HG03457 (cell line): ENCODE measurements at regions not wholly inside any gene's neighbourhood (a gene's known extent, or its start where the extent isn't known, plus 50 kb on each side); places are given as distances from the start of the nearest gene placed in this dataset.
A peak's percentile ranks its signal among the peaks of the same experiment; 100 is the strongest.

Experiments
- ATAC-seq: cut with Tn5 transposase; IDR thresholded peaks from one replicate; pipeline ENCODE4 v1.9.1; 2021; ENCODE audit warnings: moderate number of reproducible peaks; ENCODE audit not compliant: unreplicated experiment

DNA sequence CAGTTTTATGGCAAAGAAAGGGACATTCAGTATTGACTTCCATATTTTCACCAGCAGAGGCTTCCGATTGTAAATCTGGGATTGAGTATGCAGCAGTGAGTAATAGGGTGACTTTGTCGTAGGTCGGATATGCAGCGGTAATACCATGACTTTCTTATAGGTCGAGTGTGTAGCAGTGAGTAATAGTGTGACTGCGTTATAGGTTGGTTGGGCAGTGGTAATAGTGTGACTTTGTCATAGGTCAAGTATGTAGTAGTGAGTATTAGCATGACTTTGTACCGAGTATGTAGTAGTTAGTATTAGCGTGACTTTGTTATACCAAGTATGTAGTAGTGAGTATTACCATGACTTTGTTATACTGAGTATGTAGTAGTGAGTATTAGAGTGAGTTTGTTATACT is 268.2 kb upstream of the ADARB2 start:
- no peak for ATAC-seq

DNA sequence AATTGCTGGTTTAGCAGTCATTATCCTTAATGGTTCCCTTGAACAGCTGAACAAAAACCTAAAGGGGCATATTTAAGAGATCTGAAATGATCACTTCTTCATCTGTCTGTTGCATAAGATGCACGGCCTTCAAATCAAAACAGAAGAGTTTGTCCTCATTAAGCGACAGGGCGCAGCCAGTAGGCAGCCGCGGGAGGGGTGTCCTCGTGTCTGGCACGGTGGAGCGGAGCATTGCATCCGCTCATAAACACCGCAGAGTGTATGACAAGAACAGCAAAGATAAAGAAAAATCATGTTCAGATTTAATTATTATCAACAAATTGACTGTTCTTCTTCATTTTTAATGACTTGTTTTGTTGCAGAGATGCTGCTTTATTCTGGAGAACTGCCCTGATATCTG is 255.6 kb upstream of the ADARB2 start:
- no peak for ATAC-seq

DNA sequence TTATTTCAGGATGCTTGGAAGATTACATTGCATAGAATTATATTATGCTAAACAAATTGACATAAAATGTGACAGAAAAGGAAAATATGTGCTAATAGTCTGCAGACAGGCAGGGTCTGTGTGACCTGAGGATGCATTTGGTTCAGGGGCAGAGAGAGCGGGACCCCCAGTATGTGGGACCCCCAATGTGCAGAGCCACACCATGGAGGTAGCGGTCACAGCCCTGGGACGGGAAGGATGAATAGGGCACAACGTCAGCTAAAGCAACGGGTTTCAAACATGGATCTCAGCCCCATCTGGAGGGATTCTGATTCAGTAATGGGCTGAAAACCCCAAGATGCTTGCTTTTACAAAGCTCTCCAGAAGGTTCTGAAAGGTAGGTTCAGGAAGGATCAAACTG is 251.8 kb upstream of the ADARB2 start:
- ATAC-seq, result no peak

DNA sequence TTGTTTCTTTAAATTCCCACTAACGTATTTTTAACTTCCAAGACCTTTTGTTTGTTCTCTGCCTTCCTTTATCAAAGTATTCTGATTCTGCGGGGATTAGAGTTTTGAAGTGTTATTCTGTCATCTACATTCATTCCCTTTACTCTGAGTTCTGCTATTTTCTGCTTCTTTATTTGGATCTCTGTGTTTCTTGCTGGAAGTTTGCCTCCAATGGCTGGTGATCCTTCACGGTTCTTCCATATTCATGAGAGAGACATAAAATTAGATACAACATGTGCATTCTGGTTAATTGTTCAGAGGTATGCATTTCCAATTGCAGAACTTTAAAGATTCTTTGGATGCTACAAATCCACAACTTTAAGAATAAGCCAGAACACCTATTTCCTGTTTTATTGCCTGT is 244.7 kb upstream of the ADARB2 start:
- no peak for ATAC-seq

DNA sequence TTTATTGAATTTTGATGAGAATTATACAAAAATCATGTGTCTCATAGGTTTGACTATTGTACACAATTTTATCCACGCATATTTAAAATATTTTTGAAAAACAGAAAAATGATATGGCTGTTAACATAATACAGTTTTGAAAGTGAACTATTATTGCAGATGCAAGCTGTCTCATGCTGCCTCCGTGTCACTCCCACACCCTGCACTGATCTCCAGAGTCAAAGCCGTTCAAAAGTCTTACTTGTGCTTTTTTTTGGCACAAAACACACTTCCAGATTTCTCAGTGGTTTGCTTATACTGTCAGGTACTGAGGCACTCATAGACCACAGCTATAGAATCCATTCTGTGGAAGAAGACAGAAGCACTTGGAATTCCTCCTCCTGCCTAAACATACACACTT is 243.1 kb upstream of the ADARB2 start:
- ATAC-seq, result no peak

DNA sequence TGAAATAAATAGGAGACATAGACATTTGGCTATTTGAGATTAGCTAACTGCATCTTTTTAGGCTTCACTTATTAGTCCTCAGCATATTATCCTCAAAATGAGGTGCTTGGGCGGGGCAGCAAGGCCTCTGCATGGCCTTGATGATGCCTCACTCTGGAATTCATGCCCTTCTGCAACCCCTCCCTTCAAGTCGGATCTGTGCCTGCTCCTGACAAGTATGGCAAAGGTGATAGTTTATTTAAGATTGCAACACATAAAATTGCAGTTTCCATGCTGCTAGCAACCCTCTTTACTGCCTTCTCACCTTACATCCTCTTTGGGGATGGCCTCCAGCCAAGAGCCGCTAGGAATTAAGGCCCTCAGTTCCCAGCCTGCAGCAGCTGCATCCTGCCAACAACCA is 241.3 kb upstream of the ADARB2 start:
- ATAC-seq, result no peak

DNA sequence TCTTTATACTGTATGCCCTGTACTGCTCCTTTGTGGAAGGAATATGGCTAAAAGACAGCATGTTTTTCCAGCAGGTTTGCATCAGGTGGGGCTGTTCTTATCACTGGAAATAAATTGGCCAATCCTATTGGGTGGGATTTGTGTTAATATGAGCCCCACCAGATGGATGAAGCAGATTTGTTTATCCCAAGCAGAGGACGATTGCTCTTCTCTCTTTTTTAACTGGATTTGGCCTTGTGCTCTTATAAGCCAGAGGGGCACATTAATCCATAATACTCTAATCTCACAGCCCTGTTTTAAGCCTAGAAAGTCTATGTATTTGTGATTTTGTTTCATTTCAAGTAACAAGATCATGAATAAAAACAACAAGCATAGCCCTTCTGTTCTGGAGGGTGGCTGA is 240.1 kb upstream of the ADARB2 start:
- no peak for ATAC-seq

DNA sequence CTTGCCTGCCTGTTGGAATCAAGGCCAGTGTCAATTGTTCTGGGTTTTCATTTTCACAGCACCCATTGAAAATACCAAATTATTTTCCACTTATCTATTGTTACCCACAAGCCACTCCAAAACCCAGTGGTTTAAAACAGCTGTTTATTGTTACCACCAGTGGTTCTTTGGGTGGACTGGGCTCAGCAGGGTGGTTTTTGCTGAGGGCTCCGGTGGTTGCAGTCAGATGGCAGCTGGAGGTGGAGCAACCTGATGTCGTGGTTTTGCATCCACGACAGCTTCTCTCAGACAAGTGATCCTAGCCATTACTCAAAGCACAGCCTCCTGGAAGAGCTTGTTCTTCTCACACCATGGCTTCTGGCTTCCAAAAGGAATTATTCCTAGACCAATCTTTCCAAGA is 235.1 kb upstream of the ADARB2 start:
- ATAC-seq, result no peak

DNA sequence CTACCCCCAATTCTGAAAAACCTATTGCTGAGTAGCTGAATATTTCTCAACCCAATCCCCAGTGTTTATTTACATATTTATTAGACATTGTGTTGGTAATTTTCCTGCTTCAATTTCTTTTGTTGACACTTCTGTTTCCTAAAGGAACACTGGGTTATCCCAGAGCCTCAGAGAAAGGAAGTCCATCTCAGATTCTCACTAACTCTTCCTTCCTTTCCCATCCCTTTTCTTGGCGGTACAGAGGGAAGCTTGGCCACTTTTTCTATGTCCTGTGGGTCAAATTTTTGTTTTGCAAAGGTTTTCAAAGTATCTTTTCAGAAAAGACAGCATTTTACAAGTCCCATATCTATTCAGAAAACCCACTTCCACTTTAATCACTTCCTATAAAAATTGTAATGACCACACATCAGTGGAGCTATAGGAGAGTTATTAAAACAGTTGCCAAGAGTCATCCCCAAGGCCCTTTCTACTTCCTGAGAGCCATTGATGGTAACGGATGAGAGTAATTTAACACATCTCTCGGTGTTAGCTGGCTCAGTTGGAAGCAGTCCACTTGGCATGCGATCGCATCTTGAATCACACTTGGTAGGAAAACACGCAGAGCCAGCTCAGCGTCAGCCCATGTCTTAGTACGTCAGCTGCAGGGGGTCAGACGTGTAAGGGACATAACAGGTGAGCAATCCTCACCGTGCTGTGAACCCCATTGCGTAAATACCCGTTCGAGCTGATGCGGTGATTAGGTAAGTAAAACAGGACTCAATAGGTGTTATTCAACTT is 231.1 kb upstream of the ADARB2 start:
- ATAC-seq, result no peak

DNA sequence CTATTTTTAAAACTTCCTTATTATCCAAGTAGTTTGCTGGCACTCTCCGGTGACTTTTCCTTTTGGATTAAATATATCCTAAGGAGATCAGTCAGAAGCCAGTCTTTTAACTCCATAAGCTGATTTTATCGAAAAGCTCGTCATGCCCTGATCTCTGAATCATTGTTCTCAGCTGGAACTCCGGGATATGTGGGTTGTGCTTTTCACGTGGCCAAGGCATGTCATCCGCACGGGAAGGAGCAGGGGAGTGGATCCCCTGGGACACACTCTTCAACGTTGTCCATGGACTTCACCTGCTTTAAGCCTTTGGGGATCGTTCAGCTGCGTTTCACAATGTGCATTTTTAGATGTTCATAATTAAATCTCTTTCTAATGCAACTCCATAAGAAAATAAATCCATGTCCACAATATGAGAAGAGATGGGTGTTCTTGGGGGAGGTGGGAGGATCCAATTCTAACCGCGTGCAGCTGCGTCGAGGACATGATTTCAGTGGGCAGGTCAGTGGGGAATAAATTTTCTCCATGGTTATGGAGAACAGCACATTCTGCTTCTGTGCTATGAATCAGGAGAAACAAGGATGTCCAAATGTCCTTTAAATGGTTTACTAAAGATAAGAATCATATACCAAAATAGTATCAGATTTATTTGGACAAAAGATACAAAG is 229.5 kb upstream of the ADARB2 start:
- no peak for ATAC-seq

DNA sequence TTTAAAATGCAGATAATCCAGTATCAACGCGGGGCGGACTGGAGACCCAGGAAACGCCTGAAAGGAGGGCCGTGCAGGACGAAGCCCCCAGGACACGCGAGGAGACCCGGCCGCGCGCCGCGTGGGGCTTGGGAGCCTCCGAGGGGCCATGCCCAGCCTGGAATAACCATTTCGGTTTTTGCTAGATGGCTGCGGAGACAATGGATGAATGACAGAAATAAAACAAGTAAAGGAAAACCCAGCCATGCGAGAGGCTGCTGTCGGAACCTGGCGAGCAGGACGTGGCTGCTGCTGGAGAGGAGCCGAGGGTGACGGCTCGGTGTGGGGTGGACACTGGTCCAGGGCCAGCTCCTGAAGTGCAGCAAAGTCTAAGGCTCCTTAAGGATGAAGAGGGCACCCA is 227.2 kb upstream of the ADARB2 start:
- no peak for ATAC-seq

DNA sequence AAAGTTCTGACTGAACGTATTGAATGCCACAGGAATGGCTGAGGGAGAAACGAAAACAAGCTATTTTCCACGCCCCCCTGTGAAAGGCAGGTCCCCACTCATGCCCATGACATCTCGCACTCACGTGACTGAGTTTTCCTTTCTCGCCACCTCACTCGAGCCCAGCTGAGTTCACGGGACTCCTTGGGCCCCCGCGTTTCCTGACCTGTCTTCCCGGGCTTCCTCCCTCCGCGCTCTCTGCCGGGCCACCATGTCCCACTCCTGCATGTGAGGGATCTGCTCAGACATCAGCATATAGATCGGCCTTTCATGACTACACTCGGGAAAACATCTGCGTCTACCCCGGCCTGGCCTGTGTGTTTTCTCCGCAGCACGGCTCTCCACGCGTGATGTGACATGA is 226.0 kb upstream of the ADARB2 start:
- no peak for ATAC-seq

DNA sequence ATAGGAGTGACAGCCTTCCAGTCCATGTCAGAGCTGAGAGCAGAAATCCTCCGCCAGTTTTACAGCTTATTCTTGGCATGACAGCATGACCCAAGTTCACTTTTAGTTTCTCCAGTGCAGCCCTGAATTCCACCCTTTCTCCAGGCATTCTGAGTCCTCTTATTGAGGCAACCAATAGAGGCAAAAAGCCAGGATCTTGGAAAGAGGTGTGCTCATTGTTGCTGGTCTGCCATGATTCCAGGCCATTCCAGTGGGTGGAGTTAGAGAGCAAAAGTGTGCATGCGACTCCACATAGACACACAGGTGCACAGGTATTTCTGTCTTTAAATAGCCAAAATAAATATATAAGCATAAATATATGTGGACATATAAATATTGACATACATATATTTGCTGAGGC is 224.7 kb upstream of the ADARB2 start:
- ATAC-seq, result no peak

DNA sequence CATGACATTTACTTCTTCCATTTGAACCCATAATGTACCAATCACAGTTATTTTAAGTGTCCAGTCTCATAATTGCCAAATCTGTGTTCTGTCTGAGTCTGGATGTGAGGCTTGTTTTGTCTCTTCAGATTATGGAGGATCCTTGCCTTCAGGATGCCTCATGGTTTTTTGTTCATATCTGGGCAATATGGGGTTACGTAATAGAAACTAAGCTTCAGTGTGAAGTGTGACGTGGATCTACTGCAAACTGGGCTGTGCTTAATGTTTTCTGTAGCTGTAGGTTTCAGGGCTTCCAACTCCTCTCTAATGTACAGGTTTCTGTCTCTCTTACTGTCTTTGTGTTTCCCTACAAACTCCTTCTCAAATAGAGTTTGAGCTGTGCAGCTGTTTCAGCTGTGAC is 223.7 kb upstream of the ADARB2 start:
- ATAC-seq, result no peak

DNA sequence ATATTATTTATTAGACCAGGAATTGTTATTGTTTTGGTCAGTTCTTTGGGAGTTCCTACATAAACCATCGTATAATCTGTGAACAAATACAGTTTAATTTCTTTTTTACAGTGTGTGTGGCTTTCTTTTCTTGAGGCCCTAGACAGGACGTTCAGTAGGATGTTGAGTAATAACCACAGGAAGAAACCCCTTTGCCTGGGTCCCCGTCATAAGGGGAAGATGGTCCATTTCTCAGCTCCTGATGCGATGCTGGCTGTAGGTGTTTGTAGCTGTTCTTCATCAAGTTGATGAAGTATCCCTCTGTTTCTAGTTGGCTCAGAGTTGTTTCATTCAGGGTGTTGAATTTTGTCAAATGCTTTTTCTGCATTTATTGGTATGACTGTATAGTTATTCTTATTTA is 219.7 kb upstream of the ADARB2 start:
- no peak for ATAC-seq

DNA sequence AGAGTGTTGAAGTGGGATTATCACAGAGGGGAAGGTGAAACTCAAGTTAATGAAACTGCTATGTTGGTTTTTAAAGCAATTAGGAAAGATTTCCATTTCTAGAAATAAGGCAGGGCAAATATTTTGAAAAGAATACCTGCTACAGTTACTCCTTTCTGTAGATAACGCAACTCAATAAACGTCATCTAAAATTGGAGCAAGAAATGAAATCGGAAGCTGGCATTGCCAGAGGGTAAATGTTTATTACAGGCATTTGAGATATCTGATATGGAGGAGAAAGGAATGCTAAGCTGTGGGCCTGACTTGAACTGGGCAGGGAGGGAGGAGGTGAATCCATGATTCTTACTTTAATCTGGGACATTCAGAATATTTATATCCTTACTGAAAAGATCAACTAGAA is 217.0 kb upstream of the ADARB2 start:
- ATAC-seq, result no peak

DNA sequence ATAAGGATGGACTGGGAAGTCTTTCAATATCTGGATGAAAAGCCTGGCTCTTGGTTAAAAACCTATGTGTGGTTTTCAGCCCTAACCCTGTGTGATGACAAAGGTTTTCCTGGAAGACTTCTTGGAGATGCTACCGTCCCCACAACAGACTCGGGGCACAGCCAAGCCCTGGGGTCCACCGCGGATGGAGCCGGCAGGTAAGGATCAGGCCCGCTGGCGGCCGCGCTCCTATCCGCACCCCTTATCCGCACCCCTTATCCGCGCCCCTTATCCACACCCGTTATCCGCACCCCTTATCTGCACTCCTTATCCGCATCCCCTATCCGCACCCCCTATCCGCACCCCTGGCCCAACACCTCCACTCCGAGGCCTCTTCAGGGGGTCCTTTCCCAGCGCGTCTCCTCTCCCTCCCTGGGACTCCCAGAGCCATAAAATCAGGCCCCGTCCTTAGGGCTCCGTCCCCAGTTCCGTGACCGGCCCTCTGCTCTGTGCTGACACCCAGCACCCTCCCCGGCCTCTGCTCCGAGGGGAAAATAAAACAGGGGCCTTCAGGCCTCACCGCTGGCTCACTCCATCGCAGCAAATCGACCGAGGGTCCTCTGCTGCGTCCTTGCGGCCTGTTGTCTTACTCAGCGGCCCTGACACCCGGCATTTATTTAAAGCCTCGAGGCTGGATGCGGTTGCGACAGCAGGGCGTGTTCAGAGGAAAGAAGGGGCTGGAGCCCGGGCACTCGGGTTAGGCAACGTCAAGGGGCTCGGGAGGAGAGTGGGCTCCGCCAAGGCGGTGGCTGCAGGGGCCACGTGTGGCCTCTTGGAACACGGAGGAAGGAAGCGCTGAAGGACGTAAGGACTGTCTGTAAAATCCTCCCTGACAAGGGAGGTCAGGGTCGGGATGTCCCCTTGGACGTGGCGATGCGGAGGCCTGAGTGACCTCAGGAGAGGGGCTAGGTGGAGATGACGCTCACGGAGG is 215.1 kb upstream of the ADARB2 start:
- no peak for ATAC-seq

DNA sequence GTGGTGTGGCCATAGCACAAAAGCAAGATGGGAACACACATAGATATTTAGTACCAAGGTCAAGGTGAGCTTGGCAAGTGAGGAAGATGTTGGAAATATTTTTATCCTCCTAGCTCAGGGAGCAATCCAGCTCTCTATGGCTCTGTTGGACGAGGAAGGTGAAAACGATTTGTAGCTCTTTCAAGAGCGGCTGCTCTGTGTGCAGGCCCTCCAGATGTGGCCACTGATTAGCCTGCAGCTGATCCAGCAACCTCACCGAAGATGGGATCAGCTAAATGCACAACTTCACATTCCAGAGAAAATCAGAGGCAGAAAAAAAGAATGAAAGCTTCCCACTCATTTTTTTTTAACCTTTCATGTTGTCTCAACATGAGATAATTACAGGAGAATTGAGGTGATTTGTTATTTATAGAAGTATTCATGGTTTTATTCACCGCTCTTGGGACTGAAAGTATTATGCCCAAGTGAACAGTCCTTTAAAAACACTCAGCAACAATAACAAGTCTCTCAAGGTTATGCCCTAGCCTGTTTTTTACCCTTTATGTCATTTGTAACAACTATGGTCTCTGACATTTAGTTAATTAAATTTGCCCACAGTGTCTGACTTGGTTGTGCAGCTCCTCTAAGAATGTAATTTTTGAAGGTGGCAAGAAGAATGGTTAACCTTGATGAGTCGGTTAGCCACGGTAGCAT is 213.6 kb upstream of the ADARB2 start:
- ATAC-seq, result no peak

DNA sequence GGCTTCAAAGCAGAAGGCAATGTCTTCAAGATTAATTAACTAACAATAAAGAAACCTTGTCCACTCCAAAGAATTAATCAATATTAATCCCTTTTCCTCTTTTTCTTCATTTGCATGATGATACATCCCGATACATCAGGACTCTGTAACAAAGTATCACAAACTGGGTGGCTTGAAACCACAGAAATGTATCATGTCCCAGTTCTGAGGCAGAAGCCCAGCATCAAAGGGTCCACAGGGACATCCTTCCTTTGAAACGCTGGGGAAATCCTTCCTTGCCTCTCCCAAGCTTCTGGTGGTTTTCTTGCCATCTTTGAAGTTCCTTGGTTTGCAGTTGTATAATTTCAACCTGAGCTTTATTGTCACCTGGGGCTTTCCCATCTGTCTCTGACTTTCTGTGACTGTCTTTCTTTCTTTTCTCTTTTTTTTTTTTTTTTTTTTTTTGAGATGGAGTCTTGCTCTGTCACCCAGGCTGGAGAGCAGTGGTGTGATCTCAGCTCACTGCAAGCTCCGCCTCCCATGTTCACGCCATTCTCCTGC is 210.2 kb upstream of the ADARB2 start:
- no peak for ATAC-seq

DNA sequence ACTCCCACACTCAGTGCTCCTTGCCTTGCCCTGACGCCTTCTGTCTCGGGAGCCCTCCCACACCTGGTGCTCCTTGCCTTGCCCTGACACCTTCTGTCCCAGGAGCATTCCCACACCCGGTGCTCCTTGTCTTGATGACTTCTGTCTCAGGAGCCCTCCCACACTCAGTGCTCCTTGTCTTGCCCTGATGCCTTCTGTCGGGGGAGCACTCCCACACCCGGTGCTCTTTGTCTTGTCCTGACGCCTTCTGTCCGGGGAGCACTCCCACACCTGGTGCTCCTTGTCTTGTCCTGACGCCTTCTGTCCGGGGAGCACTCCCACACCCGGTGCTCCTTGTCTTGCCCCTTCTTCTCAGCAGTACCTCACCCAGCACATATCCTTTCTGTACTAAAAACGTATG is 207.2 kb upstream of the ADARB2 start:
- no peak for ATAC-seq

DNA sequence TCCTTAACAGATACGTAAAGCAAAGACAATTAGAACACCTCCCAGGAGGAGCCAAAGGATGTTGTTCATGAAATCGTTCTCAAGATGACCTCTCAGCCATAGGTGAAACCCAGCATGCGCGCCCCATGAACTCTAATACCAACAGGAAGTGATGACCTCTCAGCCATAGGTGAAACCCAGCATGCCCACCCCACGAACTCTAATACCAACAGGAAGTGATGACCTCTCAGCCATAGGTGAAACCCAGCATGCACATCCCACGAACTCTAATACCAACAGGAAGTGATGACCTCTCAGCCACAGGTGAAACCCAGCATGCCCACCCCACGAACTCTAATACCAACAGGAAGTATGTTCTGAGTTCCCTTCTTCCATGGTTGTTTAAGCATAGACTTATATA is 205.2 kb upstream of the ADARB2 start:
- peak; percentile 55 for ATAC-seq
